Brain pericyte (primary cell): ENCODE measurements at regions not wholly inside any gene's neighbourhood (a gene's known extent, or its start where the extent isn't known, plus 50 kb on each side); places are given as distances from the start of the nearest gene placed in this dataset.
A peak's percentile ranks its signal among the peaks of the same experiment; 100 is the strongest.

ENCODE experiments used
- DNase-seq: peaks from one replicate; pipeline ENCODE4 v3.0.0-alpha.2; 2012; ENCODE audit warnings: low read depth, low spot score

- no peak for DNase-seq
These were observed 64.6 kb upstream of the ELOVL5 start for GRCh38 chr6:53413326-53413725.

- DNase-seq = no peak
These were observed 64.0 kb upstream of the ELOVL5 start for GRCh38 chr6:53412751-53413150.

GRCh38 chr6:53412021-53412715 lies 63.4 kb upstream of the ELOVL5 start:
- DNase-seq = no peak

- no peak for DNase-seq
These were observed 62.7 kb upstream of the ELOVL5 start for GRCh38 chr6:53411451-53411850.

GRCh38 chr6:53410508-53411258 lies 61.9 kb upstream of the ELOVL5 start:
- peak; percentile 12 for DNase-seq

GRCh38 chr6:53408826-53409225 lies 60.1 kb upstream of the ELOVL5 start:
- DNase-seq = no peak

GRCh38 chr6:53399027-53399344 lies 50.2 kb upstream of the ELOVL5 start:
- no peak for DNase-seq

GRCh38 chr6:53398247-53399026 lies 49.7 kb upstream of the ELOVL5 start:
- no peak for DNase-seq
